WTC11 (cell line): ENCODE measurements at regions not wholly inside any gene's neighbourhood (a gene's known extent, or its start where the extent isn't known, plus 50 kb on each side); places are given as distances from the start of the nearest gene placed in this dataset.

ENCODE experiments used
- TEAD1 ChIP-seq: sonication (generic); formaldehyde crosslinking; IDR thresholded peaks from 2 replicates; pipeline ENCODE4 v1.8.0; 2022; ENCODE audit warnings: mild to moderate bottlenecking, missing genetic modification reagents
- USF2 ChIP-seq: sonication (generic); formaldehyde crosslinking; IDR thresholded peaks from 2 replicates; pipeline ENCODE4 v1.8.1; 2023; ENCODE audit warnings: mild to moderate bottlenecking, missing genetic modification reagents, moderate library complexity
- TF ChIP-seq, protein P1 (sequence below): fragments of 200-600 bp; IDR thresholded peaks from 2 replicates; pipeline ENCODE4 v1.8.0; 2022; ENCODE audit warnings: antibody characterized with exemption
- TF ChIP-seq, protein P2 (sequence below): sonication (generic); formaldehyde crosslinking; IDR thresholded peaks from 2 replicates; pipeline ENCODE4 v1.8.1; 2022; ENCODE audit warnings: mild to moderate bottlenecking, moderate library complexity, missing genetic modification reagents
- TF ChIP-seq, protein P3 (sequence below): sonication (generic); formaldehyde crosslinking; IDR thresholded peaks from 2 replicates; pipeline ENCODE4 v1.8.1; 2023; ENCODE audit warnings: mild to moderate bottlenecking, missing genetic modification reagents, moderate library complexity

GRCh38 chr11:29124470-29124869, 892.4 kb downstream of the KCNA4 start:
- TF ChIP-seq, protein P1, sequence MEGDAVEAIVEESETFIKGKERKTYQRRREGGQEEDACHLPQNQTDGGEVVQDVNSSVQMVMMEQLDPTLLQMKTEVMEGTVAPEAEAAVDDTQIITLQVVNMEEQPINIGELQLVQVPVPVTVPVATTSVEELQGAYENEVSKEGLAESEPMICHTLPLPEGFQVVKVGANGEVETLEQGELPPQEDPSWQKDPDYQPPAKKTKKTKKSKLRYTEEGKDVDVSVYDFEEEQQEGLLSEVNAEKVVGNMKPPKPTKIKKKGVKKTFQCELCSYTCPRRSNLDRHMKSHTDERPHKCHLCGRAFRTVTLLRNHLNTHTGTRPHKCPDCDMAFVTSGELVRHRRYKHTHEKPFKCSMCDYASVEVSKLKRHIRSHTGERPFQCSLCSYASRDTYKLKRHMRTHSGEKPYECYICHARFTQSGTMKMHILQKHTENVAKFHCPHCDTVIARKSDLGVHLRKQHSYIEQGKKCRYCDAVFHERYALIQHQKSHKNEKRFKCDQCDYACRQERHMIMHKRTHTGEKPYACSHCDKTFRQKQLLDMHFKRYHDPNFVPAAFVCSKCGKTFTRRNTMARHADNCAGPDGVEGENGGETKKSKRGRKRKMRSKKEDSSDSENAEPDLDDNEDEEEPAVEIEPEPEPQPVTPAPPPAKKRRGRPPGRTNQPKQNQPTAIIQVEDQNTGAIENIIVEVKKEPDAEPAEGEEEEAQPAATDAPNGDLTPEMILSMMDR, result no peak
- TF ChIP-seq, protein P2, sequence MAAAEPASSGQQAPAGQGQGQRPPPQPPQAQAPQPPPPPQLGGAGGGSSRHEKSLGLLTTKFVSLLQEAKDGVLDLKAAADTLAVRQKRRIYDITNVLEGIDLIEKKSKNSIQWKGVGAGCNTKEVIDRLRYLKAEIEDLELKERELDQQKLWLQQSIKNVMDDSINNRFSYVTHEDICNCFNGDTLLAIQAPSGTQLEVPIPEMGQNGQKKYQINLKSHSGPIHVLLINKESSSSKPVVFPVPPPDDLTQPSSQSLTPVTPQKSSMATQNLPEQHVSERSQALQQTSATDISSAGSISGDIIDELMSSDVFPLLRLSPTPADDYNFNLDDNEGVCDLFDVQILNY (CRISPR knock-in tag), result no peak
- TF ChIP-seq TEAD1 (CRISPR knock-in tag) (no peak), USF2 (no peak)
- TF ChIP-seq, protein P3, sequence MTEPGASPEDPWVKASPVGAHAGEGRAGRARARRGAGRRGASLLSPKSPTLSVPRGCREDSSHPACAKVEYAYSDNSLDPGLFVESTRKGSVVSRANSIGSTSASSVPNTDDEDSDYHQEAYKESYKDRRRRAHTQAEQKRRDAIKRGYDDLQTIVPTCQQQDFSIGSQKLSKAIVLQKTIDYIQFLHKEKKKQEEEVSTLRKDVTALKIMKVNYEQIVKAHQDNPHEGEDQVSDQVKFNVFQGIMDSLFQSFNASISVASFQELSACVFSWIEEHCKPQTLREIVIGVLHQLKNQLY (CRISPR knock-in tag), result no peak
